ENCODE measurements at regions not wholly inside any gene's neighbourhood (a gene's known extent, or its start where the extent isn't known, plus 50 kb on each side); places are given as distances from the start of the nearest gene placed in this dataset.

GRCh38 chr6:26232306-26232939, 132.6 kb upstream of the BTN3A2 start:
- intact Hi-C loops (cut with DNase I), result no loop called here
- peaks cover 0 to 4% (median 0%) of the 10 kb centered on the region in 3 donors for H3K4me1 ChIP-seq (ENCODE audit: control insufficient read depth in 2 of 3, insufficient read depth in 2 of 3, low read depth in 1 of 3, low read length in 3 of 3)
- H3K4me3 ChIP-seq (ENCODE audit: low read length in 3 of 3), result peak overlapping the region in 1 of 3 donors; percentile 76
- DNase-seq (no peak), FAIRE-seq (no peak)
- peak overlapping the region in 1 of 3 donors; percentile 86 for H3K9ac ChIP-seq (ENCODE audit: low read length in 3 of 3)
- no peak for TF ChIP-seq CTCF (IDR thresholded peaks at IDR 0.05; ENCODE audit: borderline replicate concordance, extremely low read depth, insufficient read depth)
- no peaks in the 10 kb centered on the region for H3K36me3 ChIP-seq (ENCODE audit: control insufficient read depth in 2 of 3, insufficient read depth in 3 of 3, low read length in 3 of 3)
- no peaks in the 10 kb centered on the region for H3K27me3 ChIP-seq (ENCODE audit: control insufficient read depth, insufficient read depth, low read length)
- no peaks in the 10 kb centered on the region for H3K9me3 ChIP-seq (ENCODE audit: control insufficient read depth in 2 of 3, insufficient read depth in 1 of 3, low read length in 3 of 3)
- H3K27ac ChIP-seq (ENCODE audit: low read depth in 2 of 2, low read length in 2 of 2), result no peak overlapping the region

DNA sequence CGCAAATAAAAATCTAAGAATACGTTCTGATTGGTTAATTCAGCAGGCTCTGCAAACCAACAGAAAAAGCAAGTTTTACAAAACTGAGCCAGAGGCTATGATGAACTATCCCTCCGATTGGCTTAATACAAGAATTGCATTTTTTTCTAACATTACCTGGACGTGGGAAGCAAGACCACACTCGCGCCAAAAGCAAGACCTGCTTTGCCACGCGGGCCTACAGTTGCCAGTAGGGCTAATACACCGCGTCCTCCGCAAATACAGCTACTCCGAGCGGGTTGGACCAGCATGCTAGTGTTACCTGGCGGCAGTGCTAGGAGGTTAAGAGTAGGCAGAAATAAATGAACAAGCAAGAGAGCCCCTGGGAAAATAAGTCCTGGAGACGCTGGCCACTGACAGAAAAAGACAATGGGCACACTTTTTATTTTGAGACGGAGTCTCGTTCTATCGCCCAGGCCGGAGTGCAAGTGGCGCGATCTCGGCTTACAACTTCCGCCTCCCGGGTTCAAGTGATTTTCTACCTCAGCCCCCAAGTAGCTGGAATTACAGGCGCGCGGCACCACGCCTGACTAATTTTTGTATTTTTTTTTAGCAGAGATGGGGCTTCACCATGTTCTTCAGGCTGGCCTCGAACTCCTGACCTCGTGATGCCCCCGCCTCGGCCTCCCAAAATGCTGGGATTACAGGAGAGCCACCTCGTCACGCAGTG, 131.9 kb upstream of the BTN3A2 start:
- TF ChIP-seq CTCF (IDR thresholded peaks at IDR 0.05; ENCODE audit: borderline replicate concordance, extremely low read depth, insufficient read depth), result no peak
- Histone ChIP-seq H3K4me3 (ENCODE audit: low read length in 3 of 3) (peak overlapping the region; percentile 63 to 76 (median 67)), H3K4me1 (ENCODE audit: control insufficient read depth in 2 of 3, insufficient read depth in 2 of 3, low read depth in 1 of 3, low read length in 3 of 3) (peaks cover 0 to 4% (median 0%) of the 10 kb centered on the region in 3 donors), H3K27ac (ENCODE audit: low read depth in 2 of 2, low read length in 2 of 2) (peak overlapping the region in 1 of 2 donors; percentile 28), H3K27me3 (ENCODE audit: control insufficient read depth, insufficient read depth, low read length) (no peaks in the 10 kb centered on the region), H3K9me3 (ENCODE audit: control insufficient read depth in 2 of 3, insufficient read depth in 1 of 3, low read length in 3 of 3) (no peaks in the 10 kb centered on the region), H3K36me3 (ENCODE audit: control insufficient read depth in 2 of 3, insufficient read depth in 3 of 3, low read length in 3 of 3) (no peaks in the 10 kb centered on the region), H3K9ac (ENCODE audit: low read length in 3 of 3) (peak overlapping the region in 1 of 3 donors; percentile 86)
- intact Hi-C loops (cut with DNase I), result no loop called here
- DNase-seq (peak in 4 of 5 donors; percentile 70 to 87 (median 85)), FAIRE-seq (no peak)

DNA sequence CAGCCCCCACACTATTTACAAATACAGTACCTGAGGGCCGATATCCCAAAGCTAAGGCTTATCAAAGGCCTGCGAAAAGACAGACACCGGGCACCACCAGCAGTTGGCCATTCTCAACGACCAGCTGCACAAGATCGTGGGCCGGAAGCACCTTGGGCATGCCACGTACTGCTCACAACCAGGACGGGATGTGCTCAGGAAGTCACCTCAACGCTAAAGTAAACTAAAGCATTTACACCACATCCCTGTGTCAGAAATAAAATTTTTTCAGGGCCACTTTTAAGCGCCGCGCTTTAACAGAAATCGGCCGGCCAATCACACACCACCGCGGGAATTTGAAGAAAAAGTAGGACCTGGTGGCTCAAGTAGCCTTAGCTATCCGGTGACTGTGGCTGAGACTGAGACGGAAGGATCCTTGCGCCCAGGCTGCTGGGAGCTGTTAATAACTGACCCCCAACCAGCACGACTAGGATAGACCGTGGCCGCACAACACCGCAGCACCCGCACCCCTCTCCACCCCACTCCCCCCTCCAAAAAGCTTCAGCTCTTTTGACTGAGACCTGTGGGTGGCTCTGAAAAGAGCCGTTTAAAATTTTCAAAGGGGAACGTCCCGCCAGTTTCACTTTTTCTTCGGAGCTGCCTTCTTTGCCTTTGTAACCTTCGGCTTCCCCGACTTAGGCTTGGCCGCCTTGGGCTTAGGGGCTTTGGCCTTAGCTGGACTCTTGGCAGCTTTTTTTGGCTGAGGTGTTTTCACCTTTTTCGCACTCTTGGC, 131.2 kb upstream of the BTN3A2 start:
- no peaks in the 10 kb centered on the region for H3K9me3 ChIP-seq (ENCODE audit: control insufficient read depth in 2 of 3, insufficient read depth in 1 of 3, low read length in 3 of 3)
- H3K4me1 ChIP-seq (ENCODE audit: control insufficient read depth in 2 of 3, insufficient read depth in 2 of 3, low read depth in 1 of 3, low read length in 3 of 3), result peaks cover 0 to 6% (median 0%) of the 10 kb centered on the region in 3 donors
- peak overlapping the region; percentile 63 to 76 (median 67) for H3K4me3 ChIP-seq (ENCODE audit: low read length in 3 of 3)
- H3K9ac ChIP-seq (ENCODE audit: low read length in 3 of 3), result peak overlapping the region; percentile 29 to 86 (median 38)
- H3K27ac ChIP-seq (ENCODE audit: low read depth in 2 of 2, low read length in 2 of 2), result peak overlapping the region; percentile 27 to 48
- H3K36me3 ChIP-seq (ENCODE audit: control insufficient read depth in 2 of 3, insufficient read depth in 3 of 3, low read length in 3 of 3), result no peaks in the 10 kb centered on the region
- no peak for TF ChIP-seq CTCF (IDR thresholded peaks at IDR 0.05; ENCODE audit: borderline replicate concordance, extremely low read depth, insufficient read depth)
- H3K27me3 ChIP-seq (ENCODE audit: control insufficient read depth, insufficient read depth, low read length), result no peaks in the 10 kb centered on the region
- DNase-seq (peak in 4 of 5 donors; percentile 78 to 91 (median 85)), FAIRE-seq (no peak)
- intact Hi-C loops (cut with DNase I), result no loop called here

Measured in kidney (tissue), 13 donors.